H1 (cell line): ENCODE measurements at regions not wholly inside any gene's neighbourhood (a gene's known extent, or its start where the extent isn't known, plus 50 kb on each side); places are given as distances from the start of the nearest gene placed in this dataset.

Source experiments
- CTCF ChIA-PET: fragments of 300-600 bp; sonication (Branson Sonifier 250); formaldehyde crosslinking; loops from one replicate; lab custom pipeline; 2021; ENCODE audit not compliant: partially characterized antibody; lab: Charles Lee
- POLR2A ChIA-PET: fragments of 300-600 bp; sonication (Branson Sonifier 250); formaldehyde crosslinking; loops from one replicate; lab custom pipeline; 2021; ENCODE audit warnings: inconsistent platforms; ENCODE audit not compliant: partially characterized antibody; lab: Charles Lee
- DNase-seq, 2 experiments: peaks; one replicate each; pipeline versions ENCODE4 v3.0.0 to v3.0.0-alpha.2; 2010 to 2022; ENCODE audit warnings: low spot score in 2 of 2, low read depth in 1 of 2, mixed read lengths in 1 of 2
- FAIRE-seq: peaks from 2 replicates; lab custom pipeline; 2011; peaks lifted over from hg19 to GRCh38; lab: Jason Lieb, UNC
- H2AFZ ChIP-seq: 2 replicates; pipeline ENCODE4 v1.8.1; 2012; ENCODE audit warnings: low read length, inconsistent platforms
- H2AK5ac ChIP-seq: 2 replicates; pipeline ENCODE4 v1.6.1; 2013; ENCODE audit warnings: low read depth, low read length
- H2BK120ac ChIP-seq: replicated peaks from 2 replicates; pipeline ENCODE3; 2013; ENCODE audit warnings: low read depth, low read length, inconsistent platforms
- H2BK12ac ChIP-seq: 2 replicates; pipeline ENCODE4 v1.6.1; 2013; ENCODE audit warnings: low read depth, low read length
- H2BK15ac ChIP-seq: 2 replicates; pipeline ENCODE4 v1.6.1; 2013; ENCODE audit warnings: low read length
- H2BK20ac ChIP-seq: 2 replicates; pipeline ENCODE4 v1.6.1; 2013; ENCODE audit warnings: low read length
- H2BK5ac ChIP-seq: 2 replicates; pipeline ENCODE4 v1.6.1; 2013; ENCODE audit warnings: low read depth, low read length
- H3K14ac ChIP-seq: 2 replicates; pipeline ENCODE4 v1.6.1; 2013; ENCODE audit warnings: inconsistent platforms; ENCODE audit not compliant: insufficient read length
- H3K18ac ChIP-seq: 2 replicates; pipeline ENCODE4 v1.6.1; 2013; ENCODE audit warnings: low read length; ENCODE audit errors: extremely low read depth
- H3K23ac ChIP-seq: 2 replicates; pipeline ENCODE4 v1.6.1; 2013; ENCODE audit warnings: inconsistent platforms; ENCODE audit not compliant: insufficient read length
- H3K23me2 ChIP-seq: 2 replicates; pipeline ENCODE4 v1.6.1; 2013; ENCODE audit warnings: low read depth, low read length
- H3K27ac ChIP-seq: 2 replicates; pipeline ENCODE4 v1.6.1; 2011; ENCODE audit warnings: low read depth, low read length, inconsistent platforms
- H3K27me3 ChIP-seq, 4 experiments: replicated peaks in 1 of 4; 1 replicate in 1 of 4; 2 replicates in 3 of 4; pipeline versions ENCODE4 v1.6.1 to v1.8.1; 2011 to 2013; ENCODE audit warnings: low read length in 3 of 4, mild to moderate bottlenecking in 3 of 4, inconsistent platforms in 2 of 4, mixed read lengths in 2 of 4, moderate library complexity in 1 of 4; ENCODE audit not compliant: control insufficient read depth in 3 of 4, insufficient read depth in 3 of 4; ENCODE audit errors: extremely low read depth in 1 of 4
- H3K36me3 ChIP-seq, 4 experiments: 2 replicates each; pipeline versions ENCODE4 v1.6.1 to v1.8.1; 2011 to 2013; ENCODE audit warnings: mild to moderate bottlenecking in 4 of 4, low read length in 3 of 4, moderate library complexity in 2 of 4, control low read depth in 1 of 4, inconsistent platforms in 1 of 4; ENCODE audit not compliant: insufficient read depth in 4 of 4, control insufficient read depth in 2 of 4
- H3K4ac ChIP-seq: replicated peaks from 2 replicates; pipeline ENCODE3; 2013; ENCODE audit warnings: low read length, low read depth, mixed read lengths, inconsistent platforms; ENCODE audit not compliant: insufficient read length
- H3K4me1 ChIP-seq, 4 experiments: replicated peaks in 1 of 4; 1 replicate in 1 of 4; 2 replicates in 3 of 4; pipeline versions ENCODE4 v1.6.1 to v1.8.1; 2011 to 2013; ENCODE audit warnings: low read length in 3 of 4, inconsistent platforms in 2 of 4, mixed read lengths in 1 of 4; ENCODE audit not compliant: insufficient read depth in 4 of 4, control insufficient read depth in 3 of 4
- H3K4me2 ChIP-seq, 2 experiments: 2 replicates each; pipeline versions ENCODE4 v1.6.1 to v1.8.1; 2011 to 2013; ENCODE audit warnings: low read depth in 2 of 2, low read length in 2 of 2, control low read depth in 1 of 2, inconsistent platforms in 1 of 2, mild to moderate bottlenecking in 1 of 2; ENCODE audit not compliant: insufficient read depth in 1 of 2
- H3K4me3 ChIP-seq, 4 experiments: fragments of 200-600, 300-600 bp in 1 of 4; sonication (generic), shearing (Covaris generic), sonication (Bioruptor Twin) in 1 of 4; 2 replicates each; pipeline versions ENCODE4 v1.5.1 to v1.8.1; 2011 to 2016; ENCODE audit warnings: low read length in 4 of 4, low read depth in 3 of 4, control low read depth in 2 of 4, inconsistent platforms in 2 of 4, mild to moderate bottlenecking in 2 of 4, mixed read lengths in 1 of 4, moderate library complexity in 1 of 4; ENCODE audit not compliant: insufficient read depth in 2 of 4; ENCODE audit errors: extremely low read depth in 1 of 4
- H3K56ac ChIP-seq: replicated peaks from 2 replicates; pipeline ENCODE3; 2013; ENCODE audit warnings: low read depth, mild to moderate bottlenecking, mixed read lengths, low read length, inconsistent platforms; ENCODE audit not compliant: insufficient read length
- H3K79me1 ChIP-seq: 2 replicates; pipeline ENCODE4 v1.6.1; 2013; ENCODE audit warnings: low read depth, low read length, control low read depth
- H3K79me2 ChIP-seq, 2 experiments: 2 replicates each; pipeline versions ENCODE4 v1.6.1 to v1.8.1; 2012 to 2013; ENCODE audit warnings: low read length in 2 of 2, mild to moderate bottlenecking in 2 of 2, inconsistent platforms in 1 of 2; ENCODE audit not compliant: insufficient read depth in 2 of 2, control insufficient read depth in 1 of 2
- H3K9ac ChIP-seq, 4 experiments: replicated peaks in 1 of 4; 1 replicate in 1 of 4; 2 replicates in 3 of 4; pipeline versions ENCODE4 v1.6.1 to v1.8.1; 2011 to 2013; ENCODE audit warnings: low read depth in 3 of 4, low read length in 3 of 4, control low read depth in 2 of 4, mild to moderate bottlenecking in 2 of 4, moderate library complexity in 2 of 4, inconsistent platforms in 1 of 4; ENCODE audit errors: extremely low read depth in 1 of 4
- H3K9me3 ChIP-seq, 2 experiments: 2 replicates each; pipeline versions ENCODE4 v1.6.1 to v1.8.1; 2012 to 2013; ENCODE audit warnings: mild to moderate bottlenecking in 2 of 2, moderate library complexity in 2 of 2, control low read depth in 1 of 2, inconsistent platforms in 1 of 2, low read depth in 1 of 2, low read length in 1 of 2, mixed read lengths in 1 of 2; ENCODE audit not compliant: insufficient read depth in 2 of 2
- H4K20me1 ChIP-seq, 2 experiments: replicated peaks in 1 of 2; 2 replicates each; pipeline versions ENCODE3 to v1.8.1; 2011 to 2013; ENCODE audit warnings: inconsistent platforms in 2 of 2, low read length in 2 of 2, mild to moderate bottlenecking in 1 of 2; ENCODE audit not compliant: insufficient read depth in 2 of 2, control insufficient read depth in 1 of 2
- H4K5ac ChIP-seq: 2 replicates; pipeline ENCODE4 v1.6.1; 2013; ENCODE audit warnings: low read length, low read depth, mixed read lengths, inconsistent platforms; ENCODE audit not compliant: insufficient read length
- H4K8ac ChIP-seq: 2 replicates; pipeline ENCODE4 v1.8.0; 2013; ENCODE audit warnings: mild to moderate bottlenecking, moderate library complexity, low read length, inconsistent platforms; ENCODE audit not compliant: insufficient read depth; ENCODE audit errors: extremely low read depth
- H4K91ac ChIP-seq: replicated peaks from 2 replicates; pipeline ENCODE3; 2013; ENCODE audit warnings: low read length, mixed read lengths, inconsistent platforms; ENCODE audit not compliant: insufficient read length
- BCL11A ChIP-seq, 2 experiments: IDR thresholded peaks; one replicate each; pipeline ENCODE4 v1.6.1; 2011; ENCODE audit warnings: low read depth in 2 of 2, low read length in 2 of 2, mild to moderate bottlenecking in 2 of 2
- CBX8 ChIP-seq: fragments of 300-800, 300-1000 bp; sonication (generic); IDR thresholded peaks from 2 replicates; pipeline ENCODE4 v1.7.1; 2016; ENCODE audit warnings: low read depth, low read length, borderline replicate concordance
- EP300 ChIP-seq, 2 experiments: IDR thresholded peaks; 1 replicate in 1 of 2; 2 replicates in 1 of 2; pipeline ENCODE4 v1.6.1; 2011 to 2012; ENCODE audit warnings: low read depth in 2 of 2, low read length in 2 of 2, mild to moderate bottlenecking in 2 of 2, borderline replicate concordance in 1 of 2, inconsistent platforms in 1 of 2, moderate library complexity in 1 of 2
- GABPA ChIP-seq: IDR thresholded peaks from 2 replicates; pipeline ENCODE4 v1.6.1; 2011; ENCODE audit warnings: mild to moderate bottlenecking, low read length, moderate library complexity, borderline replicate concordance; ENCODE audit not compliant: insufficient read depth
- JUN ChIP-seq: IDR thresholded peaks from 2 replicates; pipeline ENCODE4 v1.6.1; 2011; ENCODE audit warnings: low read depth, mild to moderate bottlenecking, improper control_type of control experiment, low read length
- JUND ChIP-seq: IDR thresholded peaks from 2 replicates; pipeline ENCODE4 v1.6.1; 2011; ENCODE audit warnings: mild to moderate bottlenecking, improper control_type of control experiment, low read length
- POLR2AphosphoS5 ChIP-seq: IDR thresholded peaks from 2 replicates; pipeline ENCODE4 v1.6.1; 2011; ENCODE audit warnings: low read depth, low read length
- RAD21 ChIP-seq, 2 experiments: IDR thresholded peaks in 1 of 2; conservative IDR thresholded peaks in 1 of 2; 2 replicates each; pipeline ENCODE4 v1.6.1; 2011; ENCODE audit warnings: low read depth in 2 of 2, low read length in 2 of 2, improper control_type of control experiment in 1 of 2, inconsistent platforms in 1 of 2, mild to moderate bottlenecking in 1 of 2, moderate library complexity in 1 of 2
- RNF2 ChIP-seq: fragments of 200-900, 300-1000 bp; sonication (generic); IDR thresholded peaks from 2 replicates; pipeline ENCODE4 v1.7.1; 2016; ENCODE audit warnings: borderline replicate concordance, low read depth, mild to moderate bottlenecking, antibody characterized with exemption, low read length; ENCODE audit not compliant: poor library complexity, severe bottlenecking; ENCODE audit errors: missing control alignments
- SIRT6 ChIP-seq: IDR thresholded peaks from one replicate; pipeline ENCODE4 v1.7.1; 2012; ENCODE audit warnings: low read length, inconsistent platforms
- TAF1 ChIP-seq: IDR thresholded peaks from 2 replicates; pipeline ENCODE4 v1.6.1; 2011; ENCODE audit warnings: mild to moderate bottlenecking, low read depth, low read length
- WGBS, 2 experiments: shearing (Covaris generic) in 1 of 2; methylation state at CpG; one replicate each; pipeline versions ENCODE4 v1.1.6 to v1.1.7; 2013 to 2015; ENCODE audit warnings: low lambda C conversion rate in 2 of 2, mixed read lengths in 2 of 2, inconsistent platforms in 1 of 2, low coverage in 1 of 2, missing lambda C conversion rate in 1 of 2; ENCODE audit not compliant: insufficient replicate concordance in 2 of 2, insufficient coverage in 1 of 2, insufficient read length in 1 of 2; ENCODE audit errors: extremely low coverage in 1 of 2, missing lambda C conversion rate in 1 of 2; 5-methylcytosine and 5-hydroxymethylcytosine counted together
- TF ChIP-seq, protein P1 (sequence below): IDR thresholded peaks from 2 replicates; pipeline ENCODE4 v1.6.1; 2012; ENCODE audit warnings: inconsistent platforms

DNA sequence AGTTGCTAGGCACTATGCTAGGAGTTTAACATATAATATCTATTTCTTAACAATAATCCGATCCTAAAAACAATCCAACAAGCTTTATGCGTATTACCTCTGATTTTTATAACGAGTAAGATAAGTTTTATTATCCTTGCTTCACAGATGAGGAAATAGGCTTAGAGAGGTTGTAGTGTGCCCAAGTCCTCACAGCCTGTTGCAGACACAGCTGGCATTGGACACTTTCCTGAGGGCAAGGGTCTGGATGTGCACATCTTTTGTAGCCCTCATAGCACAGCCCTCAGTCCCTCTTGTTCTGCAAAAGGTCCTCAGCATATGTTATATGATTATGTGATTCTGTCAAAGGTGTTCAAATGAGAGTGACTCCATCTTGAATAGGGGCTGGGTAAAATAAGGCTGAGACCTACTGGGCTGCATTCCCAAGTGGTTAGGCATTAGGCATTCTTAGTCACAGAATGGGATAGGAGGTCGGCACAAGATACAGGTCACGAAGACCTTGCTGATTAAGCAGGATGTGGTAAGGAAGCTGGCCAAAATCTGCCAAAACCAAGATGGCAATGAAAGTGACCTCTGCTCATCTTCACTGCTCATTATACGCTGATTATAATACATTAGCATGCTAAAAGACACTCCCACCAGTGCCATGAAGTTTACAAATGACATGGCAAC is 75.7 kb upstream of the F3 start:
- Histone ChIP-seq H2BK12ac (no peak overlapping the region), H4K91ac (no peak overlapping the region), H3K4me1 (no peaks in the 10 kb centered on the region; a peak in 1 of 7 replicates), H3K36me3 (no peaks in the 10 kb centered on the region), H4K8ac (no peak overlapping the region), H3K23me2 (no peaks in the 10 kb centered on the region), H3K14ac (no peak overlapping the region), H3K56ac (no peak overlapping the region), H3K27me3 (peaks cover 0 to 3% (median 1%) of the 10 kb centered on the region in 4 experiments; a peak in 3 of 7 replicates), H4K20me1 (no peaks in the 10 kb centered on the region), H3K23ac (no peak overlapping the region), H3K79me1 (no peaks in the 10 kb centered on the region), H4K5ac (no peak overlapping the region), H3K4me2 (no peak overlapping the region), H2BK120ac (no peak overlapping the region), H3K9ac (no peak overlapping the region), H2BK5ac (no peak overlapping the region), H3K27ac (no peak overlapping the region), H2AK5ac (no peak overlapping the region), H3K4ac (no peak overlapping the region), H3K18ac (no peak overlapping the region), H3K9me3 (peaks cover 0 to 3% of the 10 kb centered on the region in 2 experiments; a peak in 1 of 4 replicates), H2BK20ac (no peak overlapping the region), H3K79me2 (no peaks in the 10 kb centered on the region), H3K4me3 (no peak overlapping the region), H2AFZ (no peak overlapping the region), H2BK15ac (no peak overlapping the region)
- FAIRE-seq = no peak
- no peak for DNase-seq
- POLR2A ChIA-PET = no interaction called here
- WGBS, 2 experiments = 75% methylated on average over 6 of the region's 6 CpGs; no CpG with 5 or more reads in 1 of the 2 experiments
- CTCF ChIA-PET = interaction anchor here (1.1 to 1.7 kb wide), 4 partner anchors 11 to 188 kb away, joined by 3 to 5 read pairs (median 3); no protein-coding TSS in a partner anchor
- TF ChIP-seq TAF1 = no peak
- no peak for TF ChIP-seq JUN
- no peak for TF ChIP-seq CBX8
- TF ChIP-seq SIRT6 = no peak
- TF ChIP-seq GABPA = no peak
- TF ChIP-seq JUND = no peak
- TF ChIP-seq, protein P1, sequence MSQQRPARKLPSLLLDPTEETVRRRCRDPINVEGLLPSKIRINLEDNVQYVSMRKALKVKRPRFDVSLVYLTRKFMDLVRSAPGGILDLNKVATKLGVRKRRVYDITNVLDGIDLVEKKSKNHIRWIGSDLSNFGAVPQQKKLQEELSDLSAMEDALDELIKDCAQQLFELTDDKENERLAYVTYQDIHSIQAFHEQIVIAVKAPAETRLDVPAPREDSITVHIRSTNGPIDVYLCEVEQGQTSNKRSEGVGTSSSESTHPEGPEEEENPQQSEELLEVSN = no peak
- no peak for TF ChIP-seq RNF2
- no peak for TF ChIP-seq EP300 (IDR thresholded peaks at IDR 0.05; ENCODE audit: borderline replicate concordance in 1 of 2, low read depth in 2 of 2, low read length in 2 of 2)
- TF ChIP-seq BCL11A (IDR thresholded peaks at IDR 0.05; ENCODE audit: low read depth in 2 of 2, low read length in 2 of 2) = no peak
- TF ChIP-seq POLR2AphosphoS5 = no peak
- no peak for TF ChIP-seq RAD21 (IDR thresholded peaks at IDR 0.05 in 1 of 2, conservative IDR thresholded peaks at IDR 0.05 in 1 of 2; ENCODE audit: low read depth in 2 of 2, low read length in 2 of 2)
